Left lung (tissue), 4 donors: ENCODE measurements at regions not wholly inside any gene's neighbourhood (a gene's known extent, or its start where the extent isn't known, plus 50 kb on each side); places are given as distances from the start of the nearest gene placed in this dataset.

Experiments
- ATAC-seq: fragments of 200-7000 bp; cut with Tn5 transposase; one replicate; pipeline ENCODE4 v1.9.1; 2020; ENCODE audit warnings: moderate library complexity
- DNase-seq, 4 donors: peaks; one replicate each; pipeline ENCODE4 v3.0.0-alpha.2; 2013 to 2020
- H3K27ac ChIP-seq, 2 donors: fragments of 200-600 bp; sonication (generic) in 1 of 2; one replicate each; pipeline versions ENCODE4 v1.5.0 to v1.8.0; 2020 to 2021
- H3K27me3 ChIP-seq, 2 donors: fragments of 200-600 bp; sonication (generic) in 1 of 2; one replicate each; pipeline versions ENCODE4 v1.5.0 to v1.8.0; 2020 to 2021
- H3K36me3 ChIP-seq, 2 donors: fragments of 200-600 bp; sonication (generic) in 1 of 2; one replicate each; pipeline versions ENCODE4 v1.5.0 to v1.8.0; 2020 to 2021
- H3K4me1 ChIP-seq, 2 donors: fragments of 200-600 bp; one replicate each; pipeline ENCODE4 v1.8.0; 2021
- H3K4me3 ChIP-seq, 2 donors: fragments of 200-600 bp; sonication (generic) in 1 of 2; one replicate each; pipeline versions ENCODE4 v1.5.0 to v1.8.0; 2020 to 2021; ENCODE audit warnings: mild to moderate bottlenecking in 1 of 2
- H3K9me3 ChIP-seq, 2 donors: fragments of 200-600 bp; sonication (generic) in 1 of 2; one replicate each; pipeline versions ENCODE4 v1.5.0 to v1.8.0; 2020 to 2021
- intact Hi-C, 2 donors: fragments of 100-400 bp; cut with DNase I; formaldehyde crosslinking; loops; one replicate each; pipeline versions ENCODE4 v1.11.2 to v1.14.2; 2022
- TF ChIP-seq, protein P1 (sequence below), 2 donors: fragments of 200-600 bp; sonication (generic) in 1 of 2; IDR thresholded peaks; one replicate each; pipeline versions ENCODE4 v1.5.0 to v1.8.0; 2021; ENCODE audit warnings: antibody characterized with exemption in 2 of 2
- donor health status: DM: no; HTN: yes; CAD: no.
- donor health status: DM: no; HTN: no; CAD: no.

DNA sequence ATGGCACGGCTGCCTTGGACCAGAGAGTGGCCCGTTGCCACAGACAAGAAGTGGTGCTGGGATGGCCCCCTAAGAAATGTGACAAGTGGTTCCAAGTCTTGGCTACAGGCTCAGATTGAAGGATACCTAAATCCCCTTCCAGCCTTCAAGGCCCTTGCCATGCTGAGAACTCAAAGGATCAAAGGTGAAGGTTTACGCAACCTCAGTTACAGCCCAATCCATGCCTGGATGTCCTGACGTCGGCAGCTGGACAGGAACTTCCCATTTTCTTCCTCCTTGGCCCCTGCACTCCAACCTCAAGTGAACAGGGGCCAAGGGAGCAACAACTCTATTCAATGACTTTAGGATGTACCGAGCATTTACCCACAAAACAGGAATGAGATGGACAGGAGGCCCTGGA is 95.4 kb downstream of the DHCR7 start:
- H3K27me3 ChIP-seq: peaks cover 0 to 21% of the 10 kb centered on the region in 2 donors
- no peaks in the 10 kb centered on the region for H3K4me1 ChIP-seq
- ATAC-seq (no peak), DNase-seq (no peak)
- H3K27ac ChIP-seq: no peak overlapping the region
- intact Hi-C loops: no loop called here
- TF ChIP-seq, protein P1, sequence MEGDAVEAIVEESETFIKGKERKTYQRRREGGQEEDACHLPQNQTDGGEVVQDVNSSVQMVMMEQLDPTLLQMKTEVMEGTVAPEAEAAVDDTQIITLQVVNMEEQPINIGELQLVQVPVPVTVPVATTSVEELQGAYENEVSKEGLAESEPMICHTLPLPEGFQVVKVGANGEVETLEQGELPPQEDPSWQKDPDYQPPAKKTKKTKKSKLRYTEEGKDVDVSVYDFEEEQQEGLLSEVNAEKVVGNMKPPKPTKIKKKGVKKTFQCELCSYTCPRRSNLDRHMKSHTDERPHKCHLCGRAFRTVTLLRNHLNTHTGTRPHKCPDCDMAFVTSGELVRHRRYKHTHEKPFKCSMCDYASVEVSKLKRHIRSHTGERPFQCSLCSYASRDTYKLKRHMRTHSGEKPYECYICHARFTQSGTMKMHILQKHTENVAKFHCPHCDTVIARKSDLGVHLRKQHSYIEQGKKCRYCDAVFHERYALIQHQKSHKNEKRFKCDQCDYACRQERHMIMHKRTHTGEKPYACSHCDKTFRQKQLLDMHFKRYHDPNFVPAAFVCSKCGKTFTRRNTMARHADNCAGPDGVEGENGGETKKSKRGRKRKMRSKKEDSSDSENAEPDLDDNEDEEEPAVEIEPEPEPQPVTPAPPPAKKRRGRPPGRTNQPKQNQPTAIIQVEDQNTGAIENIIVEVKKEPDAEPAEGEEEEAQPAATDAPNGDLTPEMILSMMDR (IDR thresholded peaks at IDR 0.05): no peak
- H3K9me3 ChIP-seq: no peaks in the 10 kb centered on the region
- H3K4me3 ChIP-seq: no peak overlapping the region
- no peaks in the 10 kb centered on the region for H3K36me3 ChIP-seq

- H3K27ac ChIP-seq: no peak overlapping the region
- TF ChIP-seq, protein P1 (IDR thresholded peaks at IDR 0.05): no peak
- no peak for DNase-seq
- intact Hi-C loops: no loop called here
- H3K27me3 ChIP-seq: peaks cover 0 to 19% of the 10 kb centered on the region in 2 donors
- no peaks in the 10 kb centered on the region for H3K9me3 ChIP-seq
- H3K36me3 ChIP-seq: no peaks in the 10 kb centered on the region
- ATAC-seq: no peak
- no peaks in the 10 kb centered on the region for H3K4me1 ChIP-seq
- no peak overlapping the region for H3K4me3 ChIP-seq
Measured at GRCh38 chr11:71352226-71352625, 96.0 kb downstream of the DHCR7 start.

GRCh38 chr11:71349627-71350026 is 97.2 kb upstream of the SHANK2 start:
- TF ChIP-seq, protein P1 (IDR thresholded peaks at IDR 0.05): no peak
- intact Hi-C loops: no loop called here
- no peak overlapping the region for H3K4me3 ChIP-seq

GRCh38 chr11:71343828-71344400 is 91.5 kb upstream of the SHANK2 start:
- intact Hi-C loops: no loop called here
- Histone ChIP-seq H3K4me1 (no peaks in the 10 kb centered on the region), H3K27me3 (peaks cover 0 to 7% of the 10 kb centered on the region in 2 donors), H3K9me3 (no peaks in the 10 kb centered on the region), H3K27ac (no peak overlapping the region), H3K4me3 (no peak overlapping the region), H3K36me3 (no peaks in the 10 kb centered on the region)
- ATAC-seq (no peak), DNase-seq (no peak)
- TF ChIP-seq, protein P1 (IDR thresholded peaks at IDR 0.05): no peak

More at GRCh38 chr11:71349627-71350026, 97.2 kb upstream of the SHANK2 start:
- DNase-seq: no peak
- no peaks in the 10 kb centered on the region for H3K36me3 ChIP-seq
- no peaks in the 10 kb centered on the region for H3K4me1 ChIP-seq
- no peaks in the 10 kb centered on the region for H3K9me3 ChIP-seq
- peaks cover 0 to 16% of the 10 kb centered on the region in 2 donors for H3K27me3 ChIP-seq
- no peak overlapping the region for H3K27ac ChIP-seq
- no peak for ATAC-seq

- H3K27ac ChIP-seq: no peak overlapping the region
- H3K4me1 ChIP-seq: no peaks in the 10 kb centered on the region
- H3K36me3 ChIP-seq: no peaks in the 10 kb centered on the region
- DNase-seq (peak in 1 of 4 donors; percentile 40), ATAC-seq (peak; percentile 80)
- TF ChIP-seq, protein P1 (IDR thresholded peaks at IDR 0.05): peak; percentile 26 to 34
- no peaks in the 10 kb centered on the region for H3K9me3 ChIP-seq
- intact Hi-C loops: no loop called here
- no peak overlapping the region for H3K4me3 ChIP-seq
- peaks cover 0 to 5% of the 10 kb centered on the region in 2 donors for H3K27me3 ChIP-seq
Measured at GRCh38 chr11:71342951-71343827, 90.8 kb upstream of the SHANK2 start.
